A172 (cell line): ENCODE measurements at regions not wholly inside any gene's neighbourhood (a gene's known extent, or its start where the extent isn't known, plus 50 kb on each side); places are given as distances from the start of the nearest gene placed in this dataset.

Source experiments
- DNase-seq: peaks from one replicate; pipeline ENCODE4 v3.0.0-alpha.2; 2015; ENCODE audit warnings: low spot score

- no peak for DNase-seq
Measured at GRCh38 chr2:22729466-22729865, 655.5 kb upstream of the KLHL29 start.

GRCh38 chr2:22734373-22735045 lies 650.5 kb upstream of the KLHL29 start:
- DNase-seq = no peak

GRCh38 chr2:22737144-22737543 lies 647.8 kb upstream of the KLHL29 start:
- no peak for DNase-seq

GRCh38 chr2:22741216-22741615 lies 643.8 kb upstream of the KLHL29 start:
- no peak for DNase-seq

- no peak for DNase-seq
Measured at GRCh38 chr2:22748909-22749308, 636.1 kb upstream of the KLHL29 start.

- no peak for DNase-seq
Measured at GRCh38 chr2:22753476-22753875, 631.5 kb upstream of the KLHL29 start.

- DNase-seq = no peak
Measured at GRCh38 chr2:22756276-22757043, 628.5 kb upstream of the KLHL29 start.

GRCh38 chr2:22769497-22769896 lies 615.5 kb upstream of the KLHL29 start:
- DNase-seq = no peak

GRCh38 chr2:22784566-22784965 lies 600.4 kb upstream of the KLHL29 start:
- no peak for DNase-seq

- no peak for DNase-seq
Measured at GRCh38 chr2:22786817-22787216, 598.2 kb upstream of the KLHL29 start.

- DNase-seq = no peak
Measured at GRCh38 chr2:22787745-22788144, 597.2 kb upstream of the KLHL29 start.

- no peak for DNase-seq
Measured at GRCh38 chr2:22788749-22789327, 596.1 kb upstream of the KLHL29 start.

GRCh38 chr2:22795287-22795866 lies 589.6 kb upstream of the KLHL29 start:
- DNase-seq = no peak

GRCh38 chr2:22798386-22798785 lies 586.6 kb upstream of the KLHL29 start:
- no peak for DNase-seq

GRCh38 chr2:22800412-22800811 lies 584.6 kb upstream of the KLHL29 start:
- no peak for DNase-seq

GRCh38 chr2:22801071-22801470 lies 583.9 kb upstream of the KLHL29 start:
- DNase-seq = no peak

- DNase-seq = no peak
Measured at GRCh38 chr2:22801970-22802369, 583.0 kb upstream of the KLHL29 start.

- no peak for DNase-seq
Measured at GRCh38 chr2:22807872-22808271, 577.1 kb upstream of the KLHL29 start.

- no peak for DNase-seq
Measured at GRCh38 chr2:22810602-22811001, 574.4 kb upstream of the KLHL29 start.

GRCh38 chr2:22812065-22812680 lies 572.8 kb upstream of the KLHL29 start:
- DNase-seq = no peak

GRCh38 chr2:22817197-22817596 lies 567.8 kb upstream of the KLHL29 start:
- no peak for DNase-seq

GRCh38 chr2:22821458-22821857 lies 563.5 kb upstream of the KLHL29 start:
- DNase-seq = no peak
